GM23338 (cell line): ENCODE measurements at regions not wholly inside any gene's neighbourhood (a gene's known extent, or its start where the extent isn't known, plus 50 kb on each side); places are given as distances from the start of the nearest gene placed in this dataset.

Experiments
- CTCF ChIP-seq, 2 experiments: fragments of 200-600 bp in 1 of 2; sonication (generic) in 1 of 2; conservative IDR thresholded peaks; 2 replicates each; pipeline versions ENCODE4 v1.5.1 to v1.6.1; 2016 to 2017; ENCODE audit warnings: antibody characterized with exemption in 2 of 2, low read depth in 2 of 2, mild to moderate bottlenecking in 2 of 2, moderate library complexity in 1 of 2
- EZH2 ChIP-seq: fragments of 200-600 bp; sonication (generic); IDR thresholded peaks from one replicate; pipeline ENCODE4 v1.8.0; 2017; ENCODE audit warnings: antibody characterized with exemption, mild to moderate bottlenecking, low read depth; ENCODE audit not compliant: unreplicated experiment
- EZH2phosphoT487 ChIP-seq: fragments of 200-600 bp; sonication (generic); IDR thresholded peaks from one replicate; pipeline ENCODE4 v1.8.1; 2018; ENCODE audit warnings: antibody characterized with exemption; ENCODE audit not compliant: unreplicated experiment
- NANOG ChIP-seq: IDR thresholded peaks from 2 replicates; pipeline ENCODE4 v1.6.1; 2016; ENCODE audit warnings: antibody characterized with exemption, borderline replicate concordance
- POLR2AphosphoS5 ChIP-seq: IDR thresholded peaks from 2 replicates; pipeline ENCODE4 v1.6.1; 2016; ENCODE audit warnings: antibody characterized with exemption, low read depth
- REST ChIP-seq: IDR thresholded peaks from one replicate; pipeline ENCODE4 v1.6.1; 2018; ENCODE audit warnings: antibody characterized with exemption; ENCODE audit not compliant: unreplicated experiment

GRCh38 chr4:124839786-124840390 lies 127.4 kb upstream of the ANKRD50 start:
- TF ChIP-seq CTCF (conservative IDR thresholded peaks at IDR 0.05; ENCODE audit: low read depth in 2 of 2) (no peak), POLR2AphosphoS5 (no peak), EZH2phosphoT487 (no peak), REST (no peak), EZH2 (no peak), NANOG (no peak)
